Right ventricle myocardium superior (tissue), 1 donor: ENCODE measurements at regions not wholly inside any gene's neighbourhood (a gene's known extent, or its start where the extent isn't known, plus 50 kb on each side); places are given as distances from the start of the nearest gene placed in this dataset.

ENCODE experiments used
- ATAC-seq: fragments of 200-7000 bp; cut with Tn5 transposase; one replicate; pipeline ENCODE4 v1.9.1; 2020; ENCODE audit warnings: mild to moderate bottlenecking; ENCODE audit not compliant: poor library complexity
- DNase-seq: peaks from one replicate; pipeline ENCODE4 v3.0.0-alpha.2; 2020
- intact Hi-C: fragments of 100-400 bp; cut with DNase I; formaldehyde crosslinking; loops from one replicate; pipeline ENCODE4 v1.11.2; 2022
- donor health status: DM: no; HTN: yes; CAD: no; lungs with severe emphysema.

- no peak for ATAC-seq
- no peak for DNase-seq
- intact Hi-C loops = no loop called here
Measured at GRCh38 chr10:124225467-124226270, 132.3 kb upstream of the CHST15 start.

GRCh38 chr10:124225029-124225466, 131.7 kb upstream of the CHST15 start:
- ATAC-seq (no peak), DNase-seq (no peak)
- intact Hi-C loops = no loop called here

- ATAC-seq (no peak), DNase-seq (no peak)
- intact Hi-C loops = no loop called here
Measured at GRCh38 chr10:124224331-124225028, 131.1 kb upstream of the CHST15 start.

GRCh38 chr10:124223711-124224085, 130.3 kb upstream of the CHST15 start:
- DNase-seq (no peak), ATAC-seq (no peak)
- intact Hi-C loops = no loop called here

- intact Hi-C loops = no loop called here
- DNase-seq (no peak), ATAC-seq (no peak)
Measured at GRCh38 chr10:124222988-124223710, 129.8 kb upstream of the CHST15 start.

- ATAC-seq (no peak), DNase-seq (no peak)
- intact Hi-C loops = no loop called here
Measured at GRCh38 chr10:124222318-124222987, 129.1 kb upstream of the CHST15 start.

GRCh38 chr10:124221356-124222317, 128.2 kb upstream of the CHST15 start:
- ATAC-seq (peak; percentile 29), DNase-seq (no peak)
- intact Hi-C loops = no loop called here

- DNase-seq (no peak), ATAC-seq (no peak)
- intact Hi-C loops = no loop called here
Measured at GRCh38 chr10:124220971-124221355, 127.6 kb upstream of the CHST15 start.

- intact Hi-C loops = no loop called here
- ATAC-seq (no peak), DNase-seq (no peak)
Measured at GRCh38 chr10:124220547-124220946, 127.1 kb upstream of the CHST15 start.

- ATAC-seq = no peak
Measured at GRCh38 chr10:124219655-124220054, 126.3 kb upstream of the CHST15 start.

GRCh38 chr10:124219062-124219461, 125.7 kb upstream of the CHST15 start:
- no peak for ATAC-seq
- intact Hi-C loops = no loop called here
- no peak for DNase-seq

More at GRCh38 chr10:124219655-124220054, 126.3 kb upstream of the CHST15 start:
- no peak for DNase-seq
- intact Hi-C loops = no loop called here

GRCh38 chr10:124217906-124218804, 124.8 kb upstream of the CHST15 start:
- DNase-seq (no peak), ATAC-seq (no peak)
- intact Hi-C loops = no loop called here

GRCh38 chr10:124217031-124217430, 123.6 kb upstream of the CHST15 start:
- ATAC-seq = no peak
- DNase-seq = no peak
- intact Hi-C loops = no loop called here

GRCh38 chr10:124214610-124215375, 121.4 kb upstream of the CHST15 start:
- DNase-seq = no peak

GRCh38 chr10:124213899-124214510, 120.6 kb upstream of the CHST15 start:
- ATAC-seq (no peak), DNase-seq (no peak)
- intact Hi-C loops = no loop called here

More at GRCh38 chr10:124214610-124215375, 121.4 kb upstream of the CHST15 start:
- intact Hi-C loops = no loop called here
- no peak for ATAC-seq

GRCh38 chr10:124213471-124213870, 120.1 kb upstream of the CHST15 start:
- ATAC-seq = no peak
- intact Hi-C loops = no loop called here

More at GRCh38 chr10:124213471-124213870, 120.1 kb upstream of the CHST15 start:
- DNase-seq = no peak
